ENCODE measurements at regions not wholly inside any gene's neighbourhood (a gene's known extent, or its start where the extent isn't known, plus 50 kb on each side); places are given as distances from the start of the nearest gene placed in this dataset.
"Not testable (repeated sequence)": the region's sequence is repeated elsewhere in the genome, so short reads cannot be mapped to it uniquely, and the experiment has no call there.

DNA sequence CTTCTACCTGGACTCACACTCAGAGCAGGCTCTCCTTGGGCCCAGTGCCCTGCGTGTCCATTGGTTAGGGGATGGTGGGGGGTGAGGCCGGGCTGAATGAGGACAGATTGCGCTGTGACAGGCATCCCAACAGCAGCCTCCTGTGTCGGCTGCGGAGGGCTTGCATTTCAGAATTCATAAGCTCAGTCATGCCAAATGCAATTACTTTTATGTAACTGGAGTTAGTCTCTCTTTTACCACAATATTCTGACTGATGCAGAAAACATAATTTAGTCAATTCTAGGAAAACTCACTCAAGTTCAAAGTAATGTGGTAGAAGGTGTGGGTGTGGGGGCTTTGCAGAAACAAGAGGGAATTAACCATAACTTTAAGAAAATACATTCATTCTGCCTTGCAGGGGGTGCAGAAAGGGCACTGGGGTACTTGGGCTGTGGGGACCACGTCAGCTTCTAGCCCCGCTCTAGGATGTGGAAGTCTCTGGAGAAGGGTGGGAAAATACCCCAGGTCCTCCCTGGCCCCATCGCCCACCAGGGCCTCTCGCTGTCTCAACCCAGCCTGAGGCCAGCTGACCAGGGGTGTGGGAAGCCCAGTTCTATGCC lies 257.7 kb downstream of the ADGRD1 start:
- DNase-seq (ENCODE audit: low spot score in 2 of 2) (no peak), FAIRE-seq (no peak)

DNA sequence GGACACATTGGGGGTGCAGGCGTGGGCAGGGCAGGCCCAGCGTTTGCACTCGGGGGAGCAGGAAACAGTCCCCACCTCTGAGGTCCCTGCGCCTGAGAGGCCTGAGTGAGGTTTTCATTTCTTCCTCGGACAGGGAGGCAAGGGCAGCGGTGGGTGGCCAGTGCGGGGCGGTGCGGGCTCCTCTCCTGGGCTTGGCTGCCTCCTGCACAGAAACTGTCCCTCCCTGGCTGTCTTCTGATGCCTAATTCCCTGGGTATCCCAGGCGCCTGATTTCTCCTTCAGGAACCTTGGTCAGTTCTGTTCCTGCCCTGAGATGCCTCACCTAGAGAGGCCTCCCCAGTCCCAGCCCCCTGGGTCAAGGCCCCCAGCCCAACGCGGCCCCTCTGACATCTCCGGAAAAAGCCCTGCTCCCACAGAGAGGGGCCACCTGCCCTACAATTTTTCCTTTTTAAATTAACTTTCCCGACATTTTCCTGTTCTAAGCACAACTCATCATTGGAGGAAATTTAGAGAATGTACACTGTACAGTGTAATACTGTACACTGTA lies 260.3 kb downstream of the ADGRD1 start:
- DNase-seq (ENCODE audit: low spot score in 2 of 2) (no peak), FAIRE-seq (no peak)

DNA sequence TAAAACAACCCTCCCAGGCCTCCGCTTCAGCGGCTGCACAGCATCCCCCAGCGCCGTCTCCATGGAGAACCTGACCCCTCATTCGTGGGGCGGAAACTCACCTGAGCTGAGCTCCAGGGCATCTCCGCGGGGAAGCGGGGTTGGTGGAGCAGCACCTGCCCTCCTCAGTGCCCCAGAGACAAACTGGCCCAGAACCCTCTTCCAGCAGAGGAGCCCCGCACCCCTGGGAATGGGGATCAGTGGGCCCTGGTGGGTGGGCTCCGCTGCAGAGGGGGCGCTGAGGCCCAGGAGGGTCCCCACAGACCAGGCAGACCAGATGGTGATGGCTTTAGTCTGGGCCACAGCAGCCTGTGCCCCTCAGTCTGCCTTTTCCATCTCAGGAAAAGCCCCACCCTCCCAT lies 261.2 kb downstream of the ADGRD1 start:
- DNase-seq (ENCODE audit: low spot score in 2 of 2); FAIRE-seq: not testable (repeated sequence)

DNA sequence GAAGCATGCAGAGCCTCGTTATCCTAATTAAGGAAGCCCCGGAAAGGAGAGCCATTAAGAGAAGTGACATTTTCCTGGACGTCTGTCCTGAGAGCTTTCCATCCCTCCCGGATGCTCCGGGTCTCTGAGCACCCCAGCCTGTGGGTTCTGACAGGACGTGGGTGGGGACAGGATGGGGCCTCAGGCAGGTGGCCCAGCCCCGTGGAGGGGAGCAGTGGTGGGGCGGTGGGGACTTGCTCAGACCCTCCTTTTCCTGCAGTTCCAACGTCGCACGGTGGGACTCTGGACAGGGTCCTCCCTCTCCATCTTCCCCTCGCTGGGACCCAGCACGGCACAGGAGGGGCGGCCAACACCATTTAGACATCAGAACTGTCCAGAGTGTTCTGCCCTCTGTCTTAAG lies 262.9 kb downstream of the ADGRD1 start:
- not testable (repeated sequence) for DNase-seq (ENCODE audit: low spot score in 2 of 2); FAIRE-seq

DNA sequence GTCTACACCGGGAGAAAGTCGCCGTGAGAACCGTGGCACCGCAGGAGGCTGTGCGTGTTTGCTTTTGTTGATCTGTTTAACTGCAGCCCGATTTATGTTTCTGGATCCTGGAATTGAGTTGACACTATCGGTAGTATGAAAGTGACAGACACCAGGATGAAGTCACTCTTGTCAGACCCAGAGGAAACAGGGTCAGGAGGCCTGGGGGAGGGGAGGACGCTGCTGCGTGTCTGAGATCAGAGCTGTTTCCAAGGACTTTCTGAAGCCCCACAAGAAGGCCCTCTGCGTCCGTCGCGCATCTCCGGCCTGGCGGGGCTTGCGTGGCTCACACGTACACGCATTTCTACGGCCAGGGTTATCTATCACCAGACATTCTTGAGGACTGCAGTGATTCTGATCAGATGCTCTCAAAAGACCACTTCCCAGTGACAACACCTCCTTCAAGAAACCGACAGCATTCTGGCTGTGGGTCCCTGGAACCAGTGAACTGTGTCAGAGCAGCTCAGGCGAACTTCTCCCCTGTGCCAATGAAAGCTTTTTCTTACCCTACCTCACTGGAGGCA lies 263.4 kb downstream of the ADGRD1 start:
- FAIRE-seq (no peak), DNase-seq (ENCODE audit: low spot score in 2 of 2) (no peak)

DNA sequence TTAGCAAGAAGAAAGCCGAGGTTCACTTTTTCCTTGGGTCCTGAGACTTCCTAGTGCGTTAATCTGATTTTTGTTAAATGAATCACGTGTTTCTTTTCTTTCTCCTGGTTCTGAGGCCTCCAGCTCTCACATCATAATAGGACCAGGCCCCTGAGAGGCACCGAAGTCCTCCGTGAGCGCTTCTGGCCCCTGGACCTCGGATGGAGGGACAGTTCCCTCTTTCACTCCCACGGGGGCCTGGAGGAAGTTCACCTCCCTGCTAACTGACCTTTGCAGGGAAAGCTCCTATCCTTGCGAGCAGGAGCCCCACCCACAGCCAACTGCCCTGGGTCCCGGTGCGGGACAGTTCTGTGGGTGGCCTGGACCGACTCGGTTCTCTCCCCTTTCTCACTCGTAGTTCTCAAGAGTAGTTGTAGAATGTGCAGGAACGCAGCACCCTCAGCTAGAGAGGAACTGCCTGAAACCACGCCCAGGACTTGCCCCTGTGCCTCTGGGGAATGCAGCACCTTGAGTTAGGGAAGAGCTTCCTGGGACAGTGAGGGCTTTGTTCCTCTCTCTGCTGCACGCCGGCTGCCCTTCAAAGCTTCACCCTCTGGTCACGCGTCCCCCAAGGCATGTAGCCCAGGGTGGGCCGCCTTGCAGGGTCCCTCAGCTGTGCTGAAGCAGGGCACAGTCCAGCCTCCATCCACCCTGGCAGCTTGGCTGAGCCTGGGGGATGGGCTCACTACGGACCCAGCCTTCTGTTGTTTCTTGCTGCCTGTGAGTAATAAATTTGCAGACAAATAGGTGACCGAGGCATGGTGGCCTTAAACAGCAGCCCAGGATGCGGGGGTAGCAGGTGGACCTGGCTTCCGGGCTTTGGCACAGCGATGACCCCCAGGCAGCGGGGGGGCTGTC lies 264.6 kb downstream of the ADGRD1 start:
- no peak for DNase-seq (ENCODE audit: low spot score in 2 of 2)
- FAIRE-seq: no peak

DNA sequence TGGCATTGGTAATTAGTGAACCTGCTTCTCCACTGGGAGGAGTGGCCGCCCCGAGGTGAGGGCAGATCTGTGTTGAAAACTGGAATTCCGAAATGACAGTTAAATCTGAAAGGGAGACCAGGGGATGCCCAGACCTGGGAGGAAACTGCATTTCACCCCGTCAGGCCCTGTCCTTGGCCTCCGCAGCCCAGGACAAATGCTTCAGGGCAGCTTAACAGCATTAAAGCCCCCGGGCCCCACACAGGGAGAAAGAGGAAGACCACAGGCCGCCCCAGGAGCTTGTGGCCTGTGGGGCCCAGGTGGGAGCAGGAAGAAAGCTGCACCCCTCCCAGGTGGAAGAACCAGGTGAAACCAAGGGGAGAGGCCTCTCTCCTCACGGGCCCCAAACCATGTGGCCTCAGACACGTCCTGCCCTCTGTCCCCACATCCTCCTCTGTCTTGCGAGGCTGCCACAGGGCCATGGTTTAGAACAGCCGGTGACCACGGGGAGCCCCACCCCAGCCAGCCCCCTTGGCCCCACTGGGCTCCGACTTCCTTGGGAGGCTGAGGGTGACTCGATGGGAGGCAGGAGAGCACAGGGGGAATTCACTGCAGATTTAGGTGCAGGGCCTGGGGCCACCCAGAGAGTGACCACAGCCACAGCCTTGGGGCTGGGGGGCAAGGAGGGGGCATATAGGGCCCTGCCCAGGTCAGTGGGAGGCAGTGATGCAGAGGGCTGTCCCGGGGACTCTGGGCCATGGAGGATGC lies 265.4 kb downstream of the ADGRD1 start:
- no peak for FAIRE-seq
- DNase-seq (ENCODE audit: low spot score in 2 of 2): no peak

DNA sequence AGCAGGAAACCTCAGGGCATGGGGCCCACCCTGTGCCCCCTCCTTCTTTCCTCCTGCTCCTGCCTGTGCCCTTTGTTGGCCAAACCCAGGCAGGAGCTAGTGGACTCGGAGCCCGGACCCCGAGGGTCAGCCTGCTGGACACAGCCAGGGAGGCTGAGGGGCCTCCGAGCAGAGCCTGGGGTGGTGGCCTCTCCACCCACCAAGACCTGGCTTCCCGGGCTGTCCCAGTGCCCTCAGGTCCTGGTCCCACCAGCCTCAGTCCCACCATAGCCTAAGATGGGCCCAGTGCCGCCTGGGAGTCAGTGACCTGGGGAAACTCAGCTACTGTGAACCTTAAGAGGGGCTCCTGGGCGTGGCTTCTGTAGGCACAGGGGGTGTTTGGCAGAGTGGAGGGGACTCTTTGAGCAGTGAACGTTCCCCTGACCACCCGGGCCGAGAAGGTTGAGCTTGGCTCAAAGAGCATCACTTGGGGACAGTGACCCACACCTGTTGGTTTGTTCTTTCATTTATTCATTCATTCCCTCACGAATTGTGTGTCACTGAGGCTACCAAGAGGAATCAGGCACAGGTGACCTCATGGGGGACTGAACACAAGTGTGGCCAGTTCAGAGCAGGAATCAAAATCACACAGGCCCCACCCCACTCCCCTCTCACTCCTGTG lies 266.1 kb downstream of the ADGRD1 start:
- FAIRE-seq (no peak), DNase-seq (ENCODE audit: low spot score in 2 of 2) (no peak)

DNA sequence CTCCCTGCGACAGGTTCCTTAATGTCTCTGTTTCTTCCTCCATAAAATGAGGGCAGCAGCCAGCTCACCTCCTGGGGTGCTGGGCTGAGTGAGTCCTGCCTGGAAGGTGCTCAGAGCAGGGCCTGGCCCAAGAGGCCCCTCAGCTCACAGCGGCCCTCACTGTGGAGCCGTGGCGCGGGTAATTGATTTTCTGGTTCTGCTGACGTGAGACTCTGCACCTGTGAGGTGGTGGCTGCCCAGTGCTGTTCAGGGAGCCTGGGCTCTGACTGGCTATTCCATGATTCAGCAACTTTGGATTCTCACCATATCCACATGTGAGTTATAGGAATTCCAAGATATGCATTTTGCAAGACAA lies 266.6 kb downstream of the ADGRD1 start:
- FAIRE-seq (no peak), DNase-seq (ENCODE audit: low spot score in 2 of 2) (no peak)

DNA sequence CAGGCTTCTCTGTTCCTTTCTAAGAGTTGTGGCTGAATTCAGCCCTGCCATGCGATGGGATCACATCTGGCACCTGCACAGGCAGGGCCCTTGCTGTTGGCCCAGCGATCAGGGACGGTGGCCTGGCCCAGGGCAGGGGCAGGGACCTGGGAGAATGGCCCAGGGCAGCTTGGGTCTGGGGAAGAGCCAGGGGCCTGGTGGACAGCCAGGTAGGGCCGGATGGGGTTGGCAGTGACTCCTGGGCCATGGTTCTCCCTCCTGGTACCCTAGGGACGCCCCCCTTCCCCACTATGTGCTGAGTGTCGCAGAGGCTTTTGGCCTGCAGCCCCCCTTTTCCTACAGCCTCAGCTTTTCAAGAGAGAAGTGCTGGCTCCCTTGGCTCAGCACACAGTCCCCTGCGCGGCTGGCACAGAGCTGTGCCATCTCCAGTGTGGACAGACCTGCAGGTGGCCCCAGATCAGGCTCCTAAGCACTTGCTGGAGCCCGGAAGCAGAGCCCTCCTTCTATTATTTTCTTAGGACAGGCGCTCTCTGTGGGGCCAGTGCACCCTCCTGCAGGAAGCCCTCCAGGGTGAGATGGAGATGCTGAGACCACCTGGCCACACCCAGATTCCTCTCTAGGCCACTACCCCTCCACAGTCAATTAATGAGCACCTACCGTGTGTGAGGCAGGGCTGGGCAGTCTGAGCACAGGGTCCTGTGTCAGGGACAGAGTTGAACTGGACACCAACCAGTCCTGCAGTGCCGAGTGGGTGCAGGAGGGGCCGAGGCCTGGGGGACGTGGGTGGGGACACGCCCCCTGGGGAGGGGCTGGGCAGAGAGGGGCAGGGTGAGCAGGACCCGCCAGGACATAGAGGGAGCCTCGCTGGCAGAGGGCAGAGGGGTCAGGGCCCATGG lies 267.6 kb downstream of the ADGRD1 start:
- FAIRE-seq (no peak), DNase-seq (ENCODE audit: low spot score in 2 of 2) (no peak)

DNA sequence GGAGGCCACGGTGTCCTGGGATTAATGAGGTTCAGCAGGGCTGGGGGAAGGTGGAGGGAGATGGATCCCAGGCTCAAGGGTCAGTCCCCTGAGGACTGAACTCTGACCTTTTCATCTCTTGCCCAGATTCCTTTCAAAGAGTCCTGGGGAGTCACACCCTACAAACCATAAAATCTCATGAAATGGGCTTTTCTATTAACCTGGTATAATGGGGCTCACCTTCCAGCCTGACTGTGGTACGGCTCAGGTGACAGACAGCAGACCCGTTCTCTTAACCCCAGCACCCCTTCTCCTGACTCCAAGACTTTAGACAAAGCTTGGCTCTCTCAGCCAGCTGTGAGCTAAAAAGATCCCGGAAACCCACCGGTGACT lies 268.2 kb downstream of the ADGRD1 start:
- no peak for DNase-seq (ENCODE audit: low spot score in 2 of 2)
- FAIRE-seq: no peak

DNA sequence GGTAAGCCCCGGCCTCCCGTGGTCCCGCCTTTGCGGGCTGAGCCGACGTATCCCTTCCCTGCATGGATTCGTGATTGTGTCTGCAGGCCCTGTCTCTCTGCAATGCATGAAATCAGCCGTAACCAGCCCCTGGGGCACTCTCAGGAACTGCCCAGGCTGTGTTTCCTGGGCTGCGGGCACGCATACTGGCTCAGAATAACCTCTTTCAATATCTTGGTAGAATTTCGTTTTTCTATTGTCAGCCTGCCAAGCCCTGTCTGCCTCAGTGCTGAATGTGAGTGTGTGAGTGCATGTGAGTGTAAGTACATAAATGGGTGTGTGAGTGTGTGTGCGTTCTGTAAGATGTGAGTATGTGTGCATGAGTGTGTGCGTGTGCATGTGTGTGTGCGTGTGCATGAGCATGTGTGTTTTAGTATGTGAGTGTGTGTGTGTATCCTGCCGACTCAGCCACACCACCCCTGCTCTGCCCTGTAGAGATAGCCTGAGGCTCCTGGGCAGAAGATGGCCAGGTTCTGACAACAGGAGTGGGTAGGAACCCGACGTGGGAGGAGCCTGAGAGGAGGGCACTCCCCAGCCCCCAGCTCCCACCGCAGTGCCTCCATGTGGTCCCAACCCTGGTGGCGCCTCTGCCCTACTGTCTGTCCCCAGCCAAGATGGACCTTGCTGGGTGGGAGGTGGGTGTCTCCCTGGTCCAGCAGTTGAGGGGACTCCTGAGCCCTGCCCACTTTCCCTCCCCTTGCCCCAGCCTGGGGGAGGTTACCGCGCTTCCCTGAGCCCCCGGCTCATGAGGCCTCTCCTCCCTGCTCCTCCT lies 268.8 kb downstream of the ADGRD1 start:
- DNase-seq (ENCODE audit: low spot score in 2 of 2): no peak
- FAIRE-seq: no peak

DNA sequence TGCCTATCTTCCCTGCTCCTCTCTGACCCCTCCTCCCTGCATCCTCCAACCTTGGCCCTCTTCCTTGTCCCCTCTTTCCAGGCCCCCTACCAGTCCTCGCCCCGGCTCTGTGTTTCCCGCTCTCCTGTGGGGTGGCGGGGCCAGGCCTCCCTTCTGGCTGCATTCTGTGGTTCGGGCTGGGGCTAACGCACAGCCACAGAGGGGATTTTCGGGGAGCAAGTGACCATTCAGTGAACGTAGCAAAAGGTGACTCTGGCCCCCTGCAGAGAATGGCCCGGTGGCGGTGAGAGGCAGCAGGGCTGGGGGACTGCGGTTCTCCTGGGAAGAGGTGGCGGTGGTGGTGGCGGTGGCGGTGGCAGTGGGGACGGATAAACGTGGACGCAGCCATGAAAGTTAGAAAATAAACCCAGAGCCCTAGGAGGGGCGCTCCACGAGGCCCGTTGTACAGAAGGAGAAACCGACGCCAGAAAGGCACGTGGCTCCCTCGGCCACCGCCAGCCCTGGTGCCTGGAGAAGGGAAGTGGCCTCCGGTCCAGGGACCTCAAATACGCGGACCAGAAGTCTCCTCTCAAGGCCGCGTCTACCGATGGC lies 269.6 kb downstream of the ADGRD1 start:
- no peak for FAIRE-seq
- DNase-seq (ENCODE audit: low spot score in 2 of 2): no peak

DNA sequence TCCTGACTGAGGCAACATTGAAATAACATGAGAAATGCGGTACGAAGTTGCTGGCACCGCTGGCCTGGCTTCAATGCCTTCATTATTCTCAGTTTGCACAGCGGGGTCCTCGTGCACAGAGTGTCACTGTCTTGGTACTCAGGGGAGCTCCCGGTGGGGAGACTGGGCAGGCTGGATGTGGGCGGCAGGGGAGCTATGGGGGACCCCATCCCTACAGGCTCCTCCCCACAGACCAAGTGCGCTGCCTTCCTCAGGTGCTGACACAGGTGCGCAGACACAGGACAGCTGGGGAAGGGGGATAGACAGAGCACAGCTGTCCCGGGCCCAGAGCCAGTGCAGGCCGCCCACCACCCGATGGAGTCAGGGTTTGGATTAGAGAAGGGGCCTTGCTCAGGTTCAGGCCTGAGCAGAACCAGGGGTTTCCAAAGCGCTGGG lies 270.1 kb downstream of the ADGRD1 start:
- no peak for FAIRE-seq
- no peak for DNase-seq (ENCODE audit: low spot score in 2 of 2)

DNA sequence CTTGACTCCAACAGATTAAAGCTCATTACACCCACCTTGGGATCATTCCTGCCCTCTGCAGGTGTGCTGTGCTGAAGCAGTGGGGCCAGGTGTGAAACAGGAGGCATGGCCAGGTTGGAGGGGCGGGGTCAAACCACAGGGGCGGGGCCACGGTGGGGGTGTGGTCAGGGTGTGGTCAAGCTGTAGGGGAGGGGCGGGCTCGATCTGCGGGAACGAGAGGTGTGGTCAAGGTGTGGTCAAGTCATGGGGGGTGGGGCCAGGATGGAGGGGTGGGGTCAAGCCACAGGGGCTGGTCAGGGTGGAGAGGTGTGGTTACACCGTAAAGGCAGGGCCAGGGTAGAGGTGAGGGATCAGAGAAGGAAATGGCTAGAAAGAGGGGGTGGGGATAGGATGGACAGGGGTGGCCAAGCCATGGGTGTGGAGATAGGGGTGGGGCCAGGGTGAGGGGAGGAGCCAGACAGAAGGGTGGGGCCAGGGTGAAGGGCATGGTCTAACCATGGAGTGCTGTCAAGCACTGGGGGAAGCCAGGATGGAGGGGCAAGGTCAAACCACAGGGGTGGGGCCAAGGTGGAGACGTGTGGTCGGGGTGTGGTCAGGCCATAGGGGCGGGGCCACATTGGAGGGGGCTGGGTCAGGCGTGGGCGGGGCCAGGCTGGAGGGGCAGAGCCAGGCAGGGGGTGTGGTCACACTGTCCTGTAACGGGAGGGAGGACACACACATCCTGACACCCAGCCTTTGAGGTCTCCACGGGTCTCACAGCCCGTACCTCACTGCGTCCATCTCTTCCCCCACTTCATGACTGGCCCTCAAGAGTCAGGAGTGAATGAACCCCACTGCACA lies 270.7 kb downstream of the ADGRD1 start:
- DNase-seq (ENCODE audit: low spot score in 2 of 2); FAIRE-seq: not testable (repeated sequence)

DNA sequence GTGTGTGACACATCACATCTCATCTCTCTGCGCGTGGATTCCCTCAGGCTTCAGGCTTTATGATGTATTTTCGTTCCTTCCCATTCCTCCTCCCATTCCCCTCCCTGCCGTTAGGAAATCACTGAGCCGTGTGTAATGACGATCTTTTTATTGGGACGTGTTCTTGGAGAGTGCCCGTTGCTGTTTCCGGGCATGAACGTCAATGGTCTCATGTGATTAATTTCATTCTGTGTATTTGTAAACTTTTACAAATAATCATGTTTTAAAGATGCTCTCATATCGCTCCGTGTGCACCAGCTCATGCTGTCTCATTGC lies 271.3 kb downstream of the ADGRD1 start:
- not testable (repeated sequence) for FAIRE-seq; DNase-seq (ENCODE audit: low spot score in 2 of 2)
